K562 (cell line): ENCODE measurements at regions not wholly inside any gene's neighbourhood (a gene's known extent, or its start where the extent isn't known, plus 50 kb on each side); places are given as distances from the start of the nearest gene placed in this dataset.

Experiments
- ATAC-seq: fragments of 200-7000 bp; cut with Tn5 transposase; 3 replicates; pipeline ENCODE4 v1.9.1; 2020; ENCODE audit warnings: moderate library complexity
- BruUV-seq: library from RNA; stranded (reverse); fragments of 400-500 nt; replicated peaks from 2 replicates; lab custom pipeline; 2021; lab: Mats Ljungman, UMichigan
- CTCF ChIA-PET: fragments of 300-600 bp; formaldehyde crosslinking; extraction: SDS; loops from one replicate; lab custom pipeline; 2021; ENCODE audit warnings: low intra/inter-chr PET ratio; lab: Yijun Ruan, JAX
- POLR2A ChIA-PET: fragments of 300-600, 350-650 bp; sonication (Branson Sonifier 250); formaldehyde crosslinking; extraction: SDS; loops from one replicate; lab custom pipeline; 2021; ENCODE audit warnings: antibody characterized with exemption, inconsistent platforms; lab: Yijun Ruan, JAX
- DNase-seq, 4 experiments: peaks; one replicate each; pipeline versions ENCODE4 v3.0.0 to v3.0.0-alpha.2; 2011 to 2018; ENCODE audit warnings: low spot score in 3 of 4, mixed read lengths in 3 of 4; ENCODE audit errors: extremely low read depth in 1 of 4
- FAIRE-seq: peaks from 2 replicates; lab custom pipeline; 2011; peaks lifted over from hg19 to GRCh38; lab: Jason Lieb, UNC
- H2AFZ ChIP-seq: 2 replicates; pipeline ENCODE4 v1.6.0; 2011; ENCODE audit warnings: low read depth, low read length, control low read depth, inconsistent platforms
- H3K27ac ChIP-seq: fragments of 200-600 bp; 3 replicates; pipeline ENCODE4 v1.8.0; 2011; ENCODE audit warnings: low read depth, mild to moderate bottlenecking, control low read depth, inconsistent platforms, low read length, moderate library complexity, mixed read lengths; ENCODE audit errors: extremely low read depth
- H3K27me3 ChIP-seq, 2 experiments: fragments of 300-600 bp in 1 of 2; 2 replicates in 1 of 2; 3 replicates in 1 of 2; pipeline versions ENCODE4 v1.6.0 to v1.8.0; 2011; ENCODE audit warnings: inconsistent platforms in 2 of 2, low read length in 2 of 2, mild to moderate bottlenecking in 1 of 2, mixed read lengths in 1 of 2, moderate library complexity in 1 of 2; ENCODE audit not compliant: control insufficient read depth in 2 of 2, insufficient read depth in 2 of 2
- H3K36me3 ChIP-seq: fragments of 300-600 bp; 3 replicates; pipeline ENCODE4 v1.8.0; 2011; ENCODE audit warnings: mild to moderate bottlenecking, low read length, inconsistent platforms; ENCODE audit not compliant: control insufficient read depth, insufficient read depth
- H3K4me1 ChIP-seq, 2 experiments: fragments of 200-600 bp in 1 of 2; replicated peaks in 1 of 2; 2 replicates in 1 of 2; 3 replicates in 1 of 2; pipeline versions ENCODE4 v1.5.1 to v1.8.0; 2011; ENCODE audit warnings: inconsistent platforms in 2 of 2, low read length in 2 of 2, mild to moderate bottlenecking in 1 of 2, mixed read lengths in 1 of 2, moderate library complexity in 1 of 2; ENCODE audit not compliant: control insufficient read depth in 2 of 2, insufficient read depth in 2 of 2
- H3K4me2 ChIP-seq: 2 replicates; pipeline ENCODE4 v1.6.1; 2011; ENCODE audit warnings: low read length, control low read depth, inconsistent platforms, mixed read lengths; ENCODE audit not compliant: insufficient read depth
- H3K4me3 ChIP-seq: fragments of 200-600 bp; sonication (generic), shearing (Covaris generic); 2 replicates; pipeline ENCODE4 v1.5.1; 2016; ENCODE audit warnings: control low read depth, inconsistent platforms
- H3K79me2 ChIP-seq: fragments of 200-600 bp; 3 replicates; pipeline ENCODE4 v1.8.0; 2011; ENCODE audit warnings: low read length, inconsistent platforms; ENCODE audit not compliant: control insufficient read depth, insufficient read depth
- H3K9ac ChIP-seq, 2 experiments: 2 replicates each; pipeline versions ENCODE4 v1.6.0 to v1.6.1; 2011; ENCODE audit warnings: low read depth in 2 of 2, low read length in 2 of 2, control low read depth in 1 of 2, inconsistent platforms in 1 of 2, mild to moderate bottlenecking in 1 of 2, mixed read lengths in 1 of 2; ENCODE audit not compliant: insufficient read depth in 1 of 2
- H3K9me1 ChIP-seq: one replicate; pipeline ENCODE4 v1.6.0; 2011; ENCODE audit warnings: inconsistent platforms, mild to moderate bottlenecking, low read length, moderate library complexity; ENCODE audit not compliant: control insufficient read depth, insufficient read depth
- H3K9me3 ChIP-seq: replicated peaks from 2 replicates; pipeline ENCODE4 v1.5.1; 2011; ENCODE audit warnings: low read depth, low read length, inconsistent platforms; ENCODE audit not compliant: control insufficient read depth, insufficient read depth
- H4K20me1 ChIP-seq: replicated peaks from 2 replicates; pipeline ENCODE4 v1.6.1; 2011; ENCODE audit warnings: low read length, inconsistent platforms, mixed read lengths; ENCODE audit not compliant: control insufficient read depth, insufficient read depth
- ARHGAP35 ChIP-seq: fragments of 450-650 bp; IDR thresholded peaks from 2 replicates; pipeline ENCODE4 v1.6.1; 2018; ENCODE audit not compliant: partially characterized antibody
- ATF7 ChIP-seq: fragments of 450-650 bp; IDR thresholded peaks from 2 replicates; pipeline ENCODE4 v1.7.1; 2014; ENCODE audit warnings: mild to moderate bottlenecking, moderate library complexity
- DLX4 ChIP-seq: fragments of 250-450 bp; sonication (Bioruptor Pico); IDR thresholded peaks from 2 replicates; pipeline ENCODE4 v1.6.1; 2021; ENCODE audit warnings: mild to moderate bottlenecking
- EP300 ChIP-seq: IDR thresholded peaks from 2 replicates; pipeline ENCODE4 v1.6.1; 2012; ENCODE audit warnings: low read length, improper control_type of control experiment
- GTF2F1 ChIP-seq: IDR thresholded peaks from 2 replicates; pipeline ENCODE4 v1.6.1; 2011; ENCODE audit warnings: low read depth, low read length, improper control_type of control experiment
- HDAC8 ChIP-seq: fragments of 450-650 bp; IDR thresholded peaks from 2 replicates; pipeline ENCODE4 v1.6.1; 2016; ENCODE audit warnings: mild to moderate bottlenecking, missing genetic modification characterization, moderate library complexity, missing compliant biosample characterization
- HMGXB4 ChIP-seq: sonication (generic); formaldehyde crosslinking; IDR thresholded peaks from 2 replicates; pipeline ENCODE4 v1.8.1; 2023; ENCODE audit warnings: mild to moderate bottlenecking, missing genetic modification reagents
- SAFB ChIP-seq: fragments of 200-400 bp; formaldehyde crosslinking; IDR thresholded peaks from 2 replicates; pipeline ENCODE4 v1.6.1; 2017; ENCODE audit warnings: low read depth, low read length, borderline replicate concordance
- SRSF7 ChIP-seq: fragments of 200-400 bp; formaldehyde crosslinking; optimal IDR thresholded peaks from 2 replicates; pipeline ENCODE3; 2017; ENCODE audit warnings: mild to moderate bottlenecking, low read depth, low read length
- TAF9B ChIP-seq: fragments of 450-650 bp; IDR thresholded peaks from 2 replicates; pipeline ENCODE4 v1.6.1; 2018; ENCODE audit warnings: mild to moderate bottlenecking; ENCODE audit not compliant: partially characterized antibody
- TEAD1 ChIP-seq, 2 experiments: fragments of 450-650 bp in 1 of 2; sonication (generic) in 1 of 2; formaldehyde crosslinking; IDR thresholded peaks; 2 replicates each; pipeline versions ENCODE4 v1.4.0 to v1.8.0; 2020 to 2022; ENCODE audit warnings: mild to moderate bottlenecking in 2 of 2, missing genetic modification reagents in 1 of 2
- ZNF239 ChIP-seq: fragments of 250-450 bp; sonication (Bioruptor Pico); IDR thresholded peaks from 2 replicates; pipeline ENCODE4 v1.4.0; 2020; ENCODE audit warnings: mild to moderate bottlenecking
- ZNF511 ChIP-seq: sonication (generic); formaldehyde crosslinking; IDR thresholded peaks from 2 replicates; pipeline ENCODE4 v1.8.0; 2022; ENCODE audit warnings: mild to moderate bottlenecking, missing genetic modification reagents
- ZNF699 ChIP-seq: fragments of 250-450 bp; sonication (Bioruptor Pico); IDR thresholded peaks from 2 replicates; pipeline ENCODE4 v1.8.0; 2021; ENCODE audit warnings: mild to moderate bottlenecking, moderate library complexity; ENCODE audit not compliant: insufficient replicate concordance
- ZNF79 ChIP-seq: fragments of 250-450 bp; sonication (Bioruptor Pico); IDR thresholded peaks from 2 replicates; pipeline ENCODE4 v1.4.0; 2020; ENCODE audit warnings: low read depth, mild to moderate bottlenecking, moderate library complexity
- WGBS: fragments of 100-300 bp; shearing (Covaris generic); methylation state at CpG from one replicate; pipeline ENCODE4 v1.1.6; 2016; ENCODE audit warnings: low coverage, mixed read lengths; ENCODE audit not compliant: insufficient coverage; ENCODE audit errors: missing lambda C conversion rate; 5-methylcytosine and 5-hydroxymethylcytosine counted together
- in situ Hi-C: fragments of 300-500 bp; cut with MboI; formaldehyde crosslinking; loops from 4 replicates; pipeline ENCODE4 v1.15.0; 2018; ENCODE audit warnings: inconsistent platforms, mixed read lengths
- intact Hi-C: fragments of 100-400 bp; cut with micrococcal nuclease; formaldehyde crosslinking; loops from 2 replicates; pipeline ENCODE4 v1.14.2; 2022

- Histone ChIP-seq H3K9me1 (no peaks in the 10 kb centered on the region), H3K9ac (no peak overlapping the region)
- TF ChIP-seq HDAC8 (tag) (no peak), TAF9B (no peak), DLX4 (CRISPR knock-in tag) (no peak), EP300 (no peak), ARHGAP35 (no peak), ZNF239 (no peak), ZNF511 (CRISPR knock-in tag) (no peak), SRSF7 (no peak), ATF7 (no peak), TEAD1 (CRISPR knock-in tag; IDR thresholded peaks at IDR 0.05) (no peak), HMGXB4 (CRISPR knock-in tag) (no peak), GTF2F1 (no peak), ZNF79 (no peak), SAFB (no peak), ZNF699 (CRISPR knock-in tag) (no peak)
- TF ChIP-seq, all 486 proteins: peak for 0
- intact Hi-C loops = no loop called here
- Histone ChIP-seq H3K4me3 (no peak overlapping the region), H3K27me3 (no peaks in the 10 kb centered on the region; a peak in 1 of 5 replicates), H2AFZ (no peak overlapping the region), H3K9me3 (no peaks in the 10 kb centered on the region), H3K4me2 (no peak overlapping the region), H3K27ac (no peak overlapping the region), H3K79me2 (no peaks in the 10 kb centered on the region), H4K20me1 (no peaks in the 10 kb centered on the region), H3K36me3 (no peaks in the 10 kb centered on the region), H3K4me1 (no peaks in the 10 kb centered on the region)
- WGBS = 39% methylated on average over 21 of the region's 24 CpGs
- in situ Hi-C loops = no loop called here
- DNase-seq (no peak), FAIRE-seq (no peak), ATAC-seq (no peak)
- BruUV-seq = no TSS peak
- CTCF ChIA-PET = no interaction called here
- POLR2A ChIA-PET = no interaction called here
These were observed 56.8 kb upstream of the ALG13 start for GRCh38 chrX:111624169-111624568.
